ENCODE measurements at regions not wholly inside any gene's neighbourhood (a gene's known extent, or its start where the extent isn't known, plus 50 kb on each side); places are given as distances from the start of the nearest gene placed in this dataset.

DNA sequence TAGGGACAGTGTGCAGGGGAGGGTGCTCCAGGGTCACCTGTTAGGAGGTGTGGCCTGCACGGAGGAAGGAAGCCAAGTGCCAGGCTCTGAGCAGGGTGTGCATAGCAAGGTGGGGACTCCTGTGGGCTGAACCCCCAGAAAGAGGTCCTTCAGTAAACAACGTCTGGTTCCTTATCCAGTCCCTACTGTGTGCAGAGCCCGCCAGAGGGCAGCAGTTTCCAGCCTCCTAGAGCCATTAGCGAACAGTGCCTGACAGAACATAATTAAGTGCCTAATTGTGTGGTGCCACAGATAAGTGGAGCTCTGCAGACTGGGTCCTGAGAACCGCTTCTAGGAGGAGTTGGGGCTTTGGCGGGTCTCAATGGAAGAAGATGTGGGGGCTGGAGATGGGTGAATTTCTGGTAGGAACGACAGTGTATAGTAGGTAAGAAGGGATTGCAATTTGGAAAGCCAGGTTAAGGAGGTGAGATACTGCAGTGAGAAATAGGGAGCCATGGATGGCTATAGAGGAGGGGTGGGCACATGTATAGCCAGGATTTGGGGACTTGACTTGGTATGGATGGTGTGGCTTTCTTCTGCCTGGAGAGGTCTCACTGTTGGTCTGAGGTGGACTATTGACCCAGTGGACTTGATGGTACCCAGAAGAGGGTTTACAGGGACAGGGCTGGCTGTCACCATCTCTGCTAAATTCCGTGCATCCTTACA, 323.1 kb downstream of the ZNF536 start:
- TF ChIP-seq, protein P1, sequence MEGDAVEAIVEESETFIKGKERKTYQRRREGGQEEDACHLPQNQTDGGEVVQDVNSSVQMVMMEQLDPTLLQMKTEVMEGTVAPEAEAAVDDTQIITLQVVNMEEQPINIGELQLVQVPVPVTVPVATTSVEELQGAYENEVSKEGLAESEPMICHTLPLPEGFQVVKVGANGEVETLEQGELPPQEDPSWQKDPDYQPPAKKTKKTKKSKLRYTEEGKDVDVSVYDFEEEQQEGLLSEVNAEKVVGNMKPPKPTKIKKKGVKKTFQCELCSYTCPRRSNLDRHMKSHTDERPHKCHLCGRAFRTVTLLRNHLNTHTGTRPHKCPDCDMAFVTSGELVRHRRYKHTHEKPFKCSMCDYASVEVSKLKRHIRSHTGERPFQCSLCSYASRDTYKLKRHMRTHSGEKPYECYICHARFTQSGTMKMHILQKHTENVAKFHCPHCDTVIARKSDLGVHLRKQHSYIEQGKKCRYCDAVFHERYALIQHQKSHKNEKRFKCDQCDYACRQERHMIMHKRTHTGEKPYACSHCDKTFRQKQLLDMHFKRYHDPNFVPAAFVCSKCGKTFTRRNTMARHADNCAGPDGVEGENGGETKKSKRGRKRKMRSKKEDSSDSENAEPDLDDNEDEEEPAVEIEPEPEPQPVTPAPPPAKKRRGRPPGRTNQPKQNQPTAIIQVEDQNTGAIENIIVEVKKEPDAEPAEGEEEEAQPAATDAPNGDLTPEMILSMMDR (IDR thresholded peaks at IDR 0.05; ENCODE audit: low read length), result peak; percentile 20; the same call in 1 of the 2 replicates
- TF ChIP-seq EZH2 (optimal IDR thresholded peaks at IDR 0.05; ENCODE audit: low read depth, low read length) (no peak), EZH2phosphoT487 (IDR thresholded peaks at IDR 0.05; ENCODE audit: low read length) (no peak)

Data from MM.1S (cell line).